ENCODE measurements at regions not wholly inside any gene's neighbourhood (a gene's known extent, or its start where the extent isn't known, plus 50 kb on each side); places are given as distances from the start of the nearest gene placed in this dataset.

- WGBS, 2 donors, result 81 to 91% methylated on average over 7 of the region's 7 CpGs
- intact Hi-C loops (cut with DNase I), result no loop called here
- H3K27me3 ChIP-seq, result peaks cover 0 to 19% (median 0%) of the 10 kb centered on the region in 4 donors
- H3K4me3 ChIP-seq, result no peak overlapping the region
- H3K4me1 ChIP-seq, result peaks cover 0 to 46% (median 3%) of the 10 kb centered on the region in 3 donors
- H3K36me3 ChIP-seq, result no peaks in the 10 kb centered on the region
- DNase-seq, result no peak
- H3K27ac ChIP-seq, result peak overlapping the region in 1 of 4 donors; percentile 16
- TF ChIP-seq, protein P1, sequence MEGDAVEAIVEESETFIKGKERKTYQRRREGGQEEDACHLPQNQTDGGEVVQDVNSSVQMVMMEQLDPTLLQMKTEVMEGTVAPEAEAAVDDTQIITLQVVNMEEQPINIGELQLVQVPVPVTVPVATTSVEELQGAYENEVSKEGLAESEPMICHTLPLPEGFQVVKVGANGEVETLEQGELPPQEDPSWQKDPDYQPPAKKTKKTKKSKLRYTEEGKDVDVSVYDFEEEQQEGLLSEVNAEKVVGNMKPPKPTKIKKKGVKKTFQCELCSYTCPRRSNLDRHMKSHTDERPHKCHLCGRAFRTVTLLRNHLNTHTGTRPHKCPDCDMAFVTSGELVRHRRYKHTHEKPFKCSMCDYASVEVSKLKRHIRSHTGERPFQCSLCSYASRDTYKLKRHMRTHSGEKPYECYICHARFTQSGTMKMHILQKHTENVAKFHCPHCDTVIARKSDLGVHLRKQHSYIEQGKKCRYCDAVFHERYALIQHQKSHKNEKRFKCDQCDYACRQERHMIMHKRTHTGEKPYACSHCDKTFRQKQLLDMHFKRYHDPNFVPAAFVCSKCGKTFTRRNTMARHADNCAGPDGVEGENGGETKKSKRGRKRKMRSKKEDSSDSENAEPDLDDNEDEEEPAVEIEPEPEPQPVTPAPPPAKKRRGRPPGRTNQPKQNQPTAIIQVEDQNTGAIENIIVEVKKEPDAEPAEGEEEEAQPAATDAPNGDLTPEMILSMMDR (IDR thresholded peaks at IDR 0.05), result no peak
- TF ChIP-seq POLR2A (IDR thresholded peaks at IDR 0.05), result no peak
- no peaks in the 10 kb centered on the region for H3K9me3 ChIP-seq
These were observed 302.1 kb downstream of the MAF start for GRCh38 chr16:79298476-79298875.

DNA sequence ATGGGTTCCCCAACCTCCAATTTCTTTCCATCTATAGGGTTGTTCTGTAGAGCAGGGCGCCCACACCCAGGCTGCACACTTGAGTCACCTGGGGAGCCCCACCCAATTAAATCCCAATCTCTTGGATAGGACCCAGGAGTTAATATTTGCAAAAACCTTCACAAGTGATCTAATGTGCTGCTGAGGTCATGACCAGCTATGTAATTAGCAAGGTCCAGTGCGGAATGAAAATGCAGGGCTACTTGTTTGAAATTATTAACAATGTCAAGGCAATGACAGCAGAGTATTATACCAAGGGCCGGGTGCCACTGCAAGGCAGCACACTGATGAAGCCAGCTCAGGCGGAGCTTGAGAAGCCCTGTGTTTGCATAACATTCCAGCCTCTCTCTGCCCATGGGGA is 302.7 kb downstream of the MAF start:
- Histone ChIP-seq H3K36me3 (no peaks in the 10 kb centered on the region), H3K4me3 (no peak overlapping the region), H3K27ac (peak overlapping the region in 1 of 4 donors; percentile 42), H3K4me1 (peaks cover 0 to 46% (median 3%) of the 10 kb centered on the region in 3 donors), H3K9me3 (no peaks in the 10 kb centered on the region), H3K27me3 (peaks cover 0 to 13% (median 0%) of the 10 kb centered on the region in 4 donors)
- TF ChIP-seq, protein P1 (IDR thresholded peaks at IDR 0.05), result no peak
- TF ChIP-seq POLR2A (IDR thresholded peaks at IDR 0.05), result no peak
- WGBS, 2 donors, result 67 to 80% methylated on average over 4 of the region's 4 CpGs
- intact Hi-C loops (cut with DNase I), result no loop called here
- no peak for DNase-seq

GRCh38 chr16:79297296-79297695 is 303.2 kb downstream of the MAF start:
- Histone ChIP-seq H3K9me3 (no peaks in the 10 kb centered on the region), H3K36me3 (no peaks in the 10 kb centered on the region), H3K27ac (peak overlapping the region in 1 of 4 donors; percentile 42), H3K27me3 (peaks cover 0 to 11% (median 0%) of the 10 kb centered on the region in 4 donors), H3K4me1 (peaks cover 0 to 46% (median 3%) of the 10 kb centered on the region in 3 donors), H3K4me3 (no peak overlapping the region)
- 77 to 86% methylated on average over 9 of the region's 9 CpGs for WGBS, 2 donors
- no peak for DNase-seq
- TF ChIP-seq POLR2A (IDR thresholded peaks at IDR 0.05), result no peak
- TF ChIP-seq, protein P1 (IDR thresholded peaks at IDR 0.05), result no peak
- intact Hi-C loops (cut with DNase I), result no loop called here

DNA sequence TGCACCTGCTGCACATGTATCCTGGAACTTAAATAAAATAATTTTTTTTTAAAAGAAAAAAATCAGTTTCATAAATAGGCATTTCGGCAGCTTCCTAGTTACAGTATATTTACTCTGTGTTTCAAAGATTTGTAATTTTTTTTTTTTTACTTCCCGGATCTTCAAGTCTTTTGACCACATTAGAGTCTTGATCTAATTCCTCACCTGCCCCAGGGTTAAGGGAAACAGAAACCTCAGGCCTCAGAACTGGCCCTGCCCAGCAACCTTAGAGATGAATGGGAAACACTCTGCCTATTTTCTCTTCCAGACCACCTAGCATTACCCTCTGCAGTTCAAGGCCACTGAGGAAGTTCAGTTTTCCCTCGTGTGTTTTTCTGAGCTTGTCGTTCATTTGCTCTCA is 304.0 kb downstream of the MAF start:
- no peaks in the 10 kb centered on the region for H3K9me3 ChIP-seq
- no peak for DNase-seq
- intact Hi-C loops (cut with DNase I), result no loop called here

DNA sequence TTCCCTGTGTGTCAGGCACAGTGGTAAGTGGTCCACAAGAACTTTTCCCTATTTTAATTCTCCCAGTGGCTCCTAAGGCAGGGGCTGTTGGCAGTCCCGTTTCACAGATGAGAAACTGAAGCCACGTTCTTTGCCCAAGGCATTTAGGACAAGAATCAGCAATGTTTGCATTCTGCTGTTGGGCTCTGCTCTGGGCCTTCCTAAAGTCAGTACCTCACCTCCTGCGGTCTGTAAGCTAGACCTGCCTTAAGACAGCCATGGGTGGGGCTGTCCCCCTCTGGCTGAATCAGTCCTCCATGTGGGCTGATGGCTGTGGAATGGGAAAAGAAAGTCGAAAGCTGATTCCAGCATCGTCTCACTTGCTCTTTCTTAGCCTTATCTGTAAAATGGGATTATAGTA is 304.8 kb downstream of the MAF start:
- Histone ChIP-seq H3K4me3 (no peak overlapping the region), H3K9me3 (no peaks in the 10 kb centered on the region), H3K27me3 (peaks cover 0 to 4% (median 0%) of the 10 kb centered on the region in 4 donors), H3K4me1 (peaks cover 0 to 46% (median 3%) of the 10 kb centered on the region in 3 donors), H3K36me3 (no peaks in the 10 kb centered on the region), H3K27ac (no peak overlapping the region)
- TF ChIP-seq, protein P1 (IDR thresholded peaks at IDR 0.05), result no peak
- no peak for TF ChIP-seq POLR2A (IDR thresholded peaks at IDR 0.05)
- intact Hi-C loops (cut with DNase I), result no loop called here
- 77 to 81% methylated on average over 4 to 5 of the region's 5 CpGs for WGBS, 2 donors
- DNase-seq, result no peak

More for the DNA sequence above, 304.0 kb downstream of the MAF start:
- 85 to 91% methylated on average over 4 of the region's 4 CpGs for WGBS, 2 donors
- no peak overlapping the region for H3K4me3 ChIP-seq
- TF ChIP-seq POLR2A (IDR thresholded peaks at IDR 0.05), result no peak
- TF ChIP-seq, protein P1 (IDR thresholded peaks at IDR 0.05), result no peak
- no peaks in the 10 kb centered on the region for H3K36me3 ChIP-seq
- H3K27ac ChIP-seq, result no peak overlapping the region
- H3K4me1 ChIP-seq, result peaks cover 0 to 46% (median 3%) of the 10 kb centered on the region in 3 donors
- H3K27me3 ChIP-seq, result peaks cover 0 to 5% (median 0%) of the 10 kb centered on the region in 4 donors

Data from esophagus squamous epithelium (tissue), 5 donors.